Calu3 (cell line): ENCODE measurements at regions not wholly inside any gene's neighbourhood (a gene's known extent, or its start where the extent isn't known, plus 50 kb on each side); places are given as distances from the start of the nearest gene placed in this dataset.

Experiments
- BruUV-seq: library from RNA; stranded (reverse); fragments of 400-500 nt; replicated peaks from 2 replicates; lab custom pipeline; 2021; lab: Mats Ljungman, UMichigan
- CTCF ChIA-PET: fragments of 300-600 bp; sonication (Branson Sonifier 250); formaldehyde crosslinking; loops from one replicate; lab custom pipeline; 2022; ENCODE audit warnings: antibody characterized with exemption; lab: Charles Lee
- DNase-seq: peaks from one replicate; pipeline ENCODE4 v3.0.0; 2022
- H3K27ac Mint-ChIP-seq: one replicate; pipeline ENCODE4 v1.8.0; 2022; ENCODE audit warnings: mixed read lengths; ENCODE audit not compliant: unreplicated experiment
- H3K27me3 Mint-ChIP-seq: one replicate; pipeline ENCODE4 v1.8.0; 2022; ENCODE audit warnings: mixed read lengths; ENCODE audit not compliant: unreplicated experiment
- H3K36me3 Mint-ChIP-seq: one replicate; pipeline ENCODE4 v1.8.0; 2022; ENCODE audit warnings: mild to moderate bottlenecking, moderate library complexity, mixed read lengths; ENCODE audit not compliant: insufficient read depth, unreplicated experiment
- H3K4me1 Mint-ChIP-seq: one replicate; pipeline ENCODE4 v1.8.0; 2022; ENCODE audit warnings: mild to moderate bottlenecking, low read depth, mixed read lengths; ENCODE audit not compliant: unreplicated experiment
- H3K4me3 Mint-ChIP-seq: one replicate; pipeline ENCODE4 v1.8.0; 2022; ENCODE audit warnings: mild to moderate bottlenecking, low read depth, moderate library complexity, mixed read lengths; ENCODE audit not compliant: unreplicated experiment
- H3K9me3 Mint-ChIP-seq: one replicate; pipeline ENCODE4 v1.8.0; 2022; ENCODE audit warnings: low read depth, mixed read lengths; ENCODE audit not compliant: unreplicated experiment
- intact Hi-C: fragments of 100-400 bp; cut with micrococcal nuclease; formaldehyde crosslinking; loops from one replicate; pipeline ENCODE4 v1.10.0; 2022; ENCODE audit not compliant: unreplicated experiment
- TF ChIP-seq, protein P1 (sequence below): fragments of 200-600 bp; IDR thresholded peaks from one replicate; pipeline ENCODE4 v1.8.0; 2022; ENCODE audit warnings: antibody characterized with exemption; ENCODE audit not compliant: unreplicated experiment

- Mint-ChIP-seq H3K27ac (no peak overlapping the region), H3K4me3 (no peak overlapping the region), H3K27me3 (peaks cover 59% of the 10 kb centered on the region), H3K9me3 (no peaks in the 10 kb centered on the region), H3K36me3 (peaks cover 4% of the 10 kb centered on the region), H3K4me1 (no peaks in the 10 kb centered on the region)
- CTCF ChIA-PET: no interaction called here
- intact Hi-C loops: no loop called here
- no TSS peak for BruUV-seq
- TF ChIP-seq, protein P1, sequence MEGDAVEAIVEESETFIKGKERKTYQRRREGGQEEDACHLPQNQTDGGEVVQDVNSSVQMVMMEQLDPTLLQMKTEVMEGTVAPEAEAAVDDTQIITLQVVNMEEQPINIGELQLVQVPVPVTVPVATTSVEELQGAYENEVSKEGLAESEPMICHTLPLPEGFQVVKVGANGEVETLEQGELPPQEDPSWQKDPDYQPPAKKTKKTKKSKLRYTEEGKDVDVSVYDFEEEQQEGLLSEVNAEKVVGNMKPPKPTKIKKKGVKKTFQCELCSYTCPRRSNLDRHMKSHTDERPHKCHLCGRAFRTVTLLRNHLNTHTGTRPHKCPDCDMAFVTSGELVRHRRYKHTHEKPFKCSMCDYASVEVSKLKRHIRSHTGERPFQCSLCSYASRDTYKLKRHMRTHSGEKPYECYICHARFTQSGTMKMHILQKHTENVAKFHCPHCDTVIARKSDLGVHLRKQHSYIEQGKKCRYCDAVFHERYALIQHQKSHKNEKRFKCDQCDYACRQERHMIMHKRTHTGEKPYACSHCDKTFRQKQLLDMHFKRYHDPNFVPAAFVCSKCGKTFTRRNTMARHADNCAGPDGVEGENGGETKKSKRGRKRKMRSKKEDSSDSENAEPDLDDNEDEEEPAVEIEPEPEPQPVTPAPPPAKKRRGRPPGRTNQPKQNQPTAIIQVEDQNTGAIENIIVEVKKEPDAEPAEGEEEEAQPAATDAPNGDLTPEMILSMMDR: no peak
- DNase-seq: no peak
Observed at GRCh38 chr14:105852378-105853088, 326.1 kb downstream of the TMEM121 start.

GRCh38 chr14:105853089-105853906 lies 326.9 kb downstream of the TMEM121 start:
- peaks cover 4% of the 10 kb centered on the region for H3K36me3 Mint-ChIP-seq
- peaks cover 51% of the 10 kb centered on the region for H3K27me3 Mint-ChIP-seq
- H3K4me3 Mint-ChIP-seq: no peak overlapping the region
- intact Hi-C loops: no loop called here
- H3K27ac Mint-ChIP-seq: no peak overlapping the region
- CTCF ChIA-PET: no interaction called here
- no peaks in the 10 kb centered on the region for H3K4me1 Mint-ChIP-seq
- BruUV-seq: no TSS peak
- H3K9me3 Mint-ChIP-seq: no peaks in the 10 kb centered on the region
- no peak for DNase-seq
- TF ChIP-seq, protein P1: no peak

DNA sequence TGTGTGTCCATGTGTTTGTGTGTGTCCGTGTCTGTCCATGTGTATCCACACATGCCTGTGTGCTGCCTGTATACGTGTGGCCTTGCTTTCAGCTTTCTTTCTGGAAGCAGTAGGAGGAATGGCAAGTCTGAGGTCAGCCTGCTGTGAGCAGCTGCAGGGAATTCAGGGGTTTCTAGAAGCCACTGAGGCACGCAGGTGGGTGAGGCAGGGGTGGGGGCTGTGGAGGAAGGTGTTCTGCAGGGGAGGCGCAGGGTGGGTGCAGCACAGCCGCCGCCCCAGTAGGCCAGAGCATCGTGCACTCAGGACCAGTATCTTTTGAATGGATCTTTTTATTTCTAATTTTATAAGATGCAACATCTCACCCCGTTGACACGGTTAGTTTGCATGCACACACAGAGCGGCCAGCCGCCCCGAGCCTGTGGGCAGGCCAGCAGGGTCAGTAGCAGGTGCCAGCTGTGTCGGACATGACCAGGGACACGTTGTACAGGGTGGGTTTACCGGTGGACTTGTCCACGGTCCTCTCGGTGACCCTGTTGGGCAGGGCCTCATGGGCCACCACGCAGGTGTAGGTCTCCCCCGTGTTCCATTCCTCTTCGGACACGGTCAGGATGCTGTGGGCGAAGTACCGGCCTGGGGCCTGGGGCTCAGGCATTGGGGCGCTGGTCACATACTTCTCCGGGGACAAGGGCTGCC lies 327.7 kb downstream of the TMEM121 start:
- no peak for DNase-seq
- no peak overlapping the region for H3K4me3 Mint-ChIP-seq
- BruUV-seq: no TSS peak
- no peak overlapping the region for H3K27ac Mint-ChIP-seq
- intact Hi-C loops: no loop called here
- peaks cover 4% of the 10 kb centered on the region for H3K36me3 Mint-ChIP-seq
- H3K9me3 Mint-ChIP-seq: no peaks in the 10 kb centered on the region
- CTCF ChIA-PET: no interaction called here
- no peaks in the 10 kb centered on the region for H3K4me1 Mint-ChIP-seq
- peaks cover 49% of the 10 kb centered on the region for H3K27me3 Mint-ChIP-seq
- TF ChIP-seq, protein P1: no peak

GRCh38 chr14:105854600-105855245 lies 328.3 kb downstream of the TMEM121 start:
- no peaks in the 10 kb centered on the region for H3K9me3 Mint-ChIP-seq
- H3K4me1 Mint-ChIP-seq: no peaks in the 10 kb centered on the region
- BruUV-seq: no TSS peak
- intact Hi-C loops: no loop called here
- CTCF ChIA-PET: no interaction called here
- peaks cover 4% of the 10 kb centered on the region for H3K36me3 Mint-ChIP-seq
- H3K4me3 Mint-ChIP-seq: no peak overlapping the region
- no peak overlapping the region for H3K27ac Mint-ChIP-seq
- peaks cover 47% of the 10 kb centered on the region for H3K27me3 Mint-ChIP-seq
- DNase-seq: no peak
- TF ChIP-seq, protein P1: no peak
